Smooth muscle cell (in vitro differentiated cells): ENCODE measurements at regions not wholly inside any gene's neighbourhood (a gene's known extent, or its start where the extent isn't known, plus 50 kb on each side); places are given as distances from the start of the nearest gene placed in this dataset.
"Not testable (repeated sequence)": the region's sequence is repeated elsewhere in the genome, so short reads cannot be mapped to it uniquely, and the experiment has no call there.

Experiments
- DNase-seq: peaks from one replicate; lab custom pipeline; 2025; ENCODE audit not compliant: unreplicated experiment; lab: John Stamatoyannopoulos, UW
- H2AFZ ChIP-seq: fragments of 200-600 bp; sonication (generic); 2 replicates; pipeline ENCODE4 v1.6.0; 2016; ENCODE audit warnings: antibody characterized with exemption, low read depth, mild to moderate bottlenecking
- H3F3A ChIP-seq: fragments of 200-600 bp; sonication (generic); 2 replicates; pipeline ENCODE4 v1.6.0; 2017; ENCODE audit warnings: antibody characterized with exemption, low read depth
- H3K27ac ChIP-seq: fragments of 200-600 bp; sonication (generic); 2 replicates; pipeline ENCODE4 v1.5.1; 2016; ENCODE audit warnings: low read depth, mild to moderate bottlenecking
- H3K27me3 ChIP-seq: fragments of 200-600 bp; sonication (generic); 2 replicates; pipeline ENCODE4 v1.6.1; 2016; ENCODE audit warnings: low read depth, mild to moderate bottlenecking
- H3K36me3 ChIP-seq: fragments of 200-600 bp; sonication (generic); 2 replicates; pipeline ENCODE4 v1.5.1; 2016; ENCODE audit warnings: low read depth
- H3K4me1 ChIP-seq: fragments of 200-600 bp; sonication (generic); 2 replicates; pipeline ENCODE4 v1.5.1; 2016; ENCODE audit warnings: low read depth
- H3K4me2 ChIP-seq: fragments of 200-600 bp; sonication (generic); 2 replicates; pipeline ENCODE4 v1.6.0; 2016; ENCODE audit warnings: mild to moderate bottlenecking
- H3K4me3 ChIP-seq: fragments of 200-600 bp; sonication (generic); 2 replicates; pipeline ENCODE4 v1.5.1; 2016; ENCODE audit warnings: mild to moderate bottlenecking
- H3K79me2 ChIP-seq: fragments of 200-600 bp; sonication (generic); 2 replicates; pipeline ENCODE4 v1.6.0; 2016; ENCODE audit warnings: low read depth, mild to moderate bottlenecking
- H3K9ac ChIP-seq: fragments of 200-600 bp; sonication (generic); 2 replicates; pipeline ENCODE4 v1.6.0; 2016; ENCODE audit warnings: low read depth
- H3K9me3 ChIP-seq: fragments of 200-600 bp; sonication (generic); replicated peaks from 2 replicates; pipeline ENCODE4 v1.5.1; 2016; ENCODE audit warnings: low read depth
- H4K20me1 ChIP-seq: fragments of 200-600 bp; sonication (generic); 2 replicates; pipeline ENCODE4 v1.6.0; 2016; ENCODE audit warnings: low read depth
- CTCF ChIP-seq: fragments of 200-600 bp; sonication (generic); IDR thresholded peaks from 2 replicates; pipeline ENCODE4 v1.5.1; 2017; ENCODE audit warnings: borderline replicate concordance, mild to moderate bottlenecking, antibody characterized with exemption; ENCODE audit not compliant: insufficient read depth, poor library complexity, severe bottlenecking
- WGBS: methylation state at CpG from one replicate; pipeline ENCODE4 v1.1.7; 2016; ENCODE audit warnings: low lambda C conversion rate; 5-methylcytosine and 5-hydroxymethylcytosine counted together

GRCh38 chr9:75454891-75455290 is 366.6 kb downstream of the OSTF1 start:
- Histone ChIP-seq H3K4me2 (no peak overlapping the region), H3K9me3 (no peaks in the 10 kb centered on the region), H3K27me3 (no peaks in the 10 kb centered on the region), H4K20me1 (no peaks in the 10 kb centered on the region), H3K27ac (no peak overlapping the region), H3K9ac (no peak overlapping the region), H2AFZ (no peak overlapping the region), H3K4me1 (peaks cover 5% of the 10 kb centered on the region), H3K4me3 (no peak overlapping the region), H3K79me2 (no peaks in the 10 kb centered on the region), H3K36me3 (no peaks in the 10 kb centered on the region), H3F3A (no peaks in the 10 kb centered on the region)
- TF ChIP-seq CTCF, result no peak
- 98% methylated on average over 2 of the region's 2 CpGs for WGBS
- no peak for DNase-seq

GRCh38 chr9:75455444-75455921 is 367.2 kb downstream of the OSTF1 start:
- Histone ChIP-seq H3K9ac (no peak overlapping the region), H3K4me2 (no peak overlapping the region), H3K79me2 (no peaks in the 10 kb centered on the region), H3F3A (no peaks in the 10 kb centered on the region), H3K27ac (no peak overlapping the region), H3K36me3 (no peaks in the 10 kb centered on the region), H3K9me3 (no peaks in the 10 kb centered on the region), H3K27me3 (no peaks in the 10 kb centered on the region), H2AFZ (no peak overlapping the region), H4K20me1 (no peaks in the 10 kb centered on the region), H3K4me1 (peaks cover 5% of the 10 kb centered on the region), H3K4me3 (no peak overlapping the region)
- no peak for TF ChIP-seq CTCF
- 41% methylated on average over 1 of the region's 1 CpG for WGBS
- DNase-seq, result no peak

GRCh38 chr9:75456698-75457097 is 368.4 kb downstream of the OSTF1 start:
- Histone ChIP-seq H2AFZ (no peak overlapping the region), H3F3A (no peaks in the 10 kb centered on the region), H3K4me1 (no peaks in the 10 kb centered on the region), H3K36me3 (no peaks in the 10 kb centered on the region), H4K20me1 (no peaks in the 10 kb centered on the region), H3K27me3 (peaks cover 8% of the 10 kb centered on the region), H3K4me3 (no peak overlapping the region), H3K27ac (no peak overlapping the region), H3K9me3 (no peaks in the 10 kb centered on the region), H3K9ac (no peak overlapping the region), H3K79me2 (no peaks in the 10 kb centered on the region), H3K4me2 (no peak overlapping the region)
- TF ChIP-seq CTCF, result no peak
- DNase-seq, result no peak

- TF ChIP-seq CTCF, result no peak
- Histone ChIP-seq H3K36me3 (no peaks in the 10 kb centered on the region), H3K4me2 (no peak overlapping the region), H3K4me3 (no peak overlapping the region), H3K79me2 (no peaks in the 10 kb centered on the region), H3K9me3 (no peaks in the 10 kb centered on the region), H4K20me1 (no peaks in the 10 kb centered on the region), H2AFZ (no peak overlapping the region), H3K27ac (no peak overlapping the region), H3K4me1 (no peaks in the 10 kb centered on the region), H3K9ac (no peak overlapping the region), H3F3A (no peaks in the 10 kb centered on the region), H3K27me3 (peaks cover 8% of the 10 kb centered on the region)
- DNase-seq, result no peak
- 83% methylated on average over 6 of the region's 6 CpGs for WGBS
These were observed 369.2 kb downstream of the OSTF1 start for GRCh38 chr9:75457474-75458011.

- not testable (repeated sequence) for H3K36me3 ChIP-seq, H4K20me1 ChIP-seq, DNase-seq, H3K27ac ChIP-seq, H3F3A ChIP-seq, H2AFZ ChIP-seq, H3K4me2 ChIP-seq, H3K4me3 ChIP-seq, H3K4me1 ChIP-seq, H3K9ac ChIP-seq, H3K79me2 ChIP-seq, H3K9me3 ChIP-seq
- WGBS, result 87% methylated on average over 4 of the region's 4 CpGs
- peaks cover 14% of the 10 kb centered on the region for H3K27me3 ChIP-seq
These were observed 371.0 kb downstream of the OSTF1 start for GRCh38 chr9:75459311-75459710.
